Endothelial cell of umbilical vein (primary cell): ENCODE measurements at regions not wholly inside any gene's neighbourhood (a gene's known extent, or its start where the extent isn't known, plus 50 kb on each side); places are given as distances from the start of the nearest gene placed in this dataset.

ENCODE experiments used
- EZH2 ChIP-seq: IDR thresholded peaks from 2 replicates; pipeline ENCODE4 v1.6.1; 2012; ENCODE audit warnings: borderline replicate concordance, low read depth, mild to moderate bottlenecking, moderate library complexity, low read length, inconsistent platforms; ENCODE audit not compliant: severe bottlenecking
- TF ChIP-seq, protein P1 (sequence below), 2 donors: IDR thresholded peaks; 1 replicate in 1 of 2; 2 replicates in 1 of 2; pipeline ENCODE4 v1.5.1; 2011; ENCODE audit warnings: low read length in 2 of 2, mild to moderate bottlenecking in 2 of 2, moderate library complexity in 2 of 2, control low read depth in 1 of 2, inconsistent platforms in 1 of 2, low read depth in 1 of 2; ENCODE audit not compliant: insufficient read depth in 1 of 2; ENCODE audit errors: extremely low read depth in 1 of 2

DNA sequence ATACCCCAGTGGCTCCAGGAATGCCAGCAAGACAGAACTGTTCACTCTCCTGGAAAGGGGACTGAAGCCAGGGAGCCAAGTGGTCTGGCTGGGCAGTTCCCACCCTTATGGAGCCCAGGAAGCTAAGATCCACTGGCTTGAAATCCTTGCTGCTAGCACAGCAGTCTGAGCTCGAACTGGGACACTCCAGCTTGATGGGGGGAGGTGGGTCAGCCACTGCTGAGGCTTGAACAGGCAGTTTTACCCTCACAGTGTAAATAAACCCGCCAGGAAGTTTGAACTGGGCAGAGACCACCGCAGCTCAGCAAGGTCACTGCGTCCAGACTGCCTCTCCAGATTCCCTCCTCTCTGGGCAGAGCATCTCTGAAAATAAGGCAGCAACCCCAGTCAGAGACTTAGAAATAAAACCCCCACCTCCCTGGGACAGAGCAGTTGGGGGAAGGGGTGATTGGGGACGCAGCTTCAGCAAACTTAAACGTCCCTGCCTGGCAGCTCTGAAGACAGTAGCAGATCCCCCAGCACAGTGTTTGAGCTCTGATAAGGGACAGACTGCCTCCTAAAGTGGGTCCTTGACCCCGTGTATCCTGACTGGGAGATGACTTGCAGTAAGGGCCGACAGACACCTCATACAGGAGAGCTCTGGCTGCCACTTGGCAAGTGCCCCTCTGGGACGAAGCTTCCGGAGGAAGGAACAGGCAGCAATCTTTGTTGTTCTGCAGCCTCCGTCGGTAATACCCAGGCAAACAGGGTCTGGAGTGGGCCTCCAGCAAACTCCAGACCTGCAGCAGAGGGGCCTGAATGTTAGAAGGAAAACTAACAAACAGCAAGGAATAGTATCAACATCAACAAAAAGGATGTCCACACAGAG, 568.4 kb downstream of the PLA2G4A start:
- TF ChIP-seq EZH2, result no peak
- TF ChIP-seq, protein P1, sequence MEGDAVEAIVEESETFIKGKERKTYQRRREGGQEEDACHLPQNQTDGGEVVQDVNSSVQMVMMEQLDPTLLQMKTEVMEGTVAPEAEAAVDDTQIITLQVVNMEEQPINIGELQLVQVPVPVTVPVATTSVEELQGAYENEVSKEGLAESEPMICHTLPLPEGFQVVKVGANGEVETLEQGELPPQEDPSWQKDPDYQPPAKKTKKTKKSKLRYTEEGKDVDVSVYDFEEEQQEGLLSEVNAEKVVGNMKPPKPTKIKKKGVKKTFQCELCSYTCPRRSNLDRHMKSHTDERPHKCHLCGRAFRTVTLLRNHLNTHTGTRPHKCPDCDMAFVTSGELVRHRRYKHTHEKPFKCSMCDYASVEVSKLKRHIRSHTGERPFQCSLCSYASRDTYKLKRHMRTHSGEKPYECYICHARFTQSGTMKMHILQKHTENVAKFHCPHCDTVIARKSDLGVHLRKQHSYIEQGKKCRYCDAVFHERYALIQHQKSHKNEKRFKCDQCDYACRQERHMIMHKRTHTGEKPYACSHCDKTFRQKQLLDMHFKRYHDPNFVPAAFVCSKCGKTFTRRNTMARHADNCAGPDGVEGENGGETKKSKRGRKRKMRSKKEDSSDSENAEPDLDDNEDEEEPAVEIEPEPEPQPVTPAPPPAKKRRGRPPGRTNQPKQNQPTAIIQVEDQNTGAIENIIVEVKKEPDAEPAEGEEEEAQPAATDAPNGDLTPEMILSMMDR (IDR thresholded peaks at IDR 0.05; ENCODE audit: extremely low read depth in 1 of 2, insufficient read depth in 1 of 2, low read depth in 1 of 2, low read length in 2 of 2), result no peak
